Calu3 (cell line): ENCODE measurements at regions not wholly inside any gene's neighbourhood (a gene's known extent, or its start where the extent isn't known, plus 50 kb on each side); places are given as distances from the start of the nearest gene placed in this dataset.

Source experiments
- BruUV-seq: library from RNA; stranded (reverse); fragments of 400-500 nt; replicated peaks from 2 replicates; lab custom pipeline; 2021; lab: Mats Ljungman, UMichigan
- CTCF ChIA-PET: fragments of 300-600 bp; sonication (Branson Sonifier 250); formaldehyde crosslinking; loops from one replicate; lab custom pipeline; 2022; ENCODE audit warnings: antibody characterized with exemption; lab: Charles Lee
- DNase-seq: peaks from one replicate; pipeline ENCODE4 v3.0.0; 2022
- H3K27ac Mint-ChIP-seq: one replicate; pipeline ENCODE4 v1.8.0; 2022; ENCODE audit warnings: mixed read lengths; ENCODE audit not compliant: unreplicated experiment
- H3K27me3 Mint-ChIP-seq: one replicate; pipeline ENCODE4 v1.8.0; 2022; ENCODE audit warnings: mixed read lengths; ENCODE audit not compliant: unreplicated experiment
- H3K36me3 Mint-ChIP-seq: one replicate; pipeline ENCODE4 v1.8.0; 2022; ENCODE audit warnings: mild to moderate bottlenecking, moderate library complexity, mixed read lengths; ENCODE audit not compliant: insufficient read depth, unreplicated experiment
- H3K4me1 Mint-ChIP-seq: one replicate; pipeline ENCODE4 v1.8.0; 2022; ENCODE audit warnings: mild to moderate bottlenecking, low read depth, mixed read lengths; ENCODE audit not compliant: unreplicated experiment
- H3K4me3 Mint-ChIP-seq: one replicate; pipeline ENCODE4 v1.8.0; 2022; ENCODE audit warnings: mild to moderate bottlenecking, low read depth, moderate library complexity, mixed read lengths; ENCODE audit not compliant: unreplicated experiment
- H3K9me3 Mint-ChIP-seq: one replicate; pipeline ENCODE4 v1.8.0; 2022; ENCODE audit warnings: low read depth, mixed read lengths; ENCODE audit not compliant: unreplicated experiment
- intact Hi-C: fragments of 100-400 bp; cut with micrococcal nuclease; formaldehyde crosslinking; loops from one replicate; pipeline ENCODE4 v1.10.0; 2022; ENCODE audit not compliant: unreplicated experiment
- TF ChIP-seq, protein P1 (sequence below): fragments of 200-600 bp; IDR thresholded peaks from one replicate; pipeline ENCODE4 v1.8.0; 2022; ENCODE audit warnings: antibody characterized with exemption; ENCODE audit not compliant: unreplicated experiment

DNA sequence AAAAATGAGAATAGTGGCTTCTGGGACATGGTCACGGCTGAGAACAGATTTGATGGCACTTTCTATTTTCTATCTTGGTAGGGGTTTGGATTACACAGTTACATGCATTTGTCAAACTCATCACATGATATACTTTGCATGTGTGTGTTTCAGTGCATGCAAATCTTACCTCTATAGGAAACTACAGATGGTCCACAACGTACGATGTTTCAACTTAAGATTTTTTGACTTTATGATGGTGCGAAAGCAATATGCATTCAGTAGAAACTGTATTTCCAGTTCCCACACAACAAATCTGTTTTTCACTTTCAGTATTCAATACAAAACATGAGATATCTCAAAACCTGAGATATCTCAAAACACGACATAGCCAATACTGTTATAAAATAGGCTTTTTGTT is 231.8 kb upstream of the SPTLC3 start:
- no peak for DNase-seq
- H3K4me3 Mint-ChIP-seq = no peak overlapping the region
- H3K27ac Mint-ChIP-seq = no peak overlapping the region
- no TSS peak for BruUV-seq
- no peaks in the 10 kb centered on the region for H3K36me3 Mint-ChIP-seq
- CTCF ChIA-PET = no interaction called here
- H3K27me3 Mint-ChIP-seq = peaks cover 26% of the 10 kb centered on the region
- H3K4me1 Mint-ChIP-seq = no peaks in the 10 kb centered on the region
- TF ChIP-seq, protein P1, sequence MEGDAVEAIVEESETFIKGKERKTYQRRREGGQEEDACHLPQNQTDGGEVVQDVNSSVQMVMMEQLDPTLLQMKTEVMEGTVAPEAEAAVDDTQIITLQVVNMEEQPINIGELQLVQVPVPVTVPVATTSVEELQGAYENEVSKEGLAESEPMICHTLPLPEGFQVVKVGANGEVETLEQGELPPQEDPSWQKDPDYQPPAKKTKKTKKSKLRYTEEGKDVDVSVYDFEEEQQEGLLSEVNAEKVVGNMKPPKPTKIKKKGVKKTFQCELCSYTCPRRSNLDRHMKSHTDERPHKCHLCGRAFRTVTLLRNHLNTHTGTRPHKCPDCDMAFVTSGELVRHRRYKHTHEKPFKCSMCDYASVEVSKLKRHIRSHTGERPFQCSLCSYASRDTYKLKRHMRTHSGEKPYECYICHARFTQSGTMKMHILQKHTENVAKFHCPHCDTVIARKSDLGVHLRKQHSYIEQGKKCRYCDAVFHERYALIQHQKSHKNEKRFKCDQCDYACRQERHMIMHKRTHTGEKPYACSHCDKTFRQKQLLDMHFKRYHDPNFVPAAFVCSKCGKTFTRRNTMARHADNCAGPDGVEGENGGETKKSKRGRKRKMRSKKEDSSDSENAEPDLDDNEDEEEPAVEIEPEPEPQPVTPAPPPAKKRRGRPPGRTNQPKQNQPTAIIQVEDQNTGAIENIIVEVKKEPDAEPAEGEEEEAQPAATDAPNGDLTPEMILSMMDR = no peak
- intact Hi-C loops = no loop called here
- no peaks in the 10 kb centered on the region for H3K9me3 Mint-ChIP-seq

DNA sequence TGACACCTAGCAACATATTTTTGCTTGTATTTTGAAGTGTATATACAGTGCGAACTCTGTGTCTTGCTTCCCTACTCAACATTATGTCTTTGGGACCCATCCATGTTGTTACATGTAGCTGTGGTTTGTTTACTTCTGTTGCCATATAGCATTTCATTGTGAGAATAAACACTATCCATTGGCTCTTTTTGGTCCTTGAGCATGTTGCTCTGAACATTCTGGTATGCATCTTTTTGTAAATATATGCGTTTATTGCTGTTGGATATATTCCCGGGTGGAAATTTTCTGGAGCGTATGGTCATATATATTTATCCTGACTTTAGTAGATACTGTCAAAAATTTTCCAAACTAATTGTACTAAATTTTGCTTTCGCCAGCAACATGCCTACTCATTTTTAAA is 222.5 kb upstream of the SPTLC3 start:
- TF ChIP-seq, protein P1 = no peak
- Mint-ChIP-seq H3K9me3 (no peaks in the 10 kb centered on the region), H3K4me1 (no peaks in the 10 kb centered on the region), H3K27me3 (no peaks in the 10 kb centered on the region), H3K4me3 (no peak overlapping the region), H3K36me3 (no peaks in the 10 kb centered on the region), H3K27ac (no peak overlapping the region)
- BruUV-seq = no TSS peak
- intact Hi-C loops = no loop called here
- DNase-seq = no peak
- CTCF ChIA-PET = no interaction called here

DNA sequence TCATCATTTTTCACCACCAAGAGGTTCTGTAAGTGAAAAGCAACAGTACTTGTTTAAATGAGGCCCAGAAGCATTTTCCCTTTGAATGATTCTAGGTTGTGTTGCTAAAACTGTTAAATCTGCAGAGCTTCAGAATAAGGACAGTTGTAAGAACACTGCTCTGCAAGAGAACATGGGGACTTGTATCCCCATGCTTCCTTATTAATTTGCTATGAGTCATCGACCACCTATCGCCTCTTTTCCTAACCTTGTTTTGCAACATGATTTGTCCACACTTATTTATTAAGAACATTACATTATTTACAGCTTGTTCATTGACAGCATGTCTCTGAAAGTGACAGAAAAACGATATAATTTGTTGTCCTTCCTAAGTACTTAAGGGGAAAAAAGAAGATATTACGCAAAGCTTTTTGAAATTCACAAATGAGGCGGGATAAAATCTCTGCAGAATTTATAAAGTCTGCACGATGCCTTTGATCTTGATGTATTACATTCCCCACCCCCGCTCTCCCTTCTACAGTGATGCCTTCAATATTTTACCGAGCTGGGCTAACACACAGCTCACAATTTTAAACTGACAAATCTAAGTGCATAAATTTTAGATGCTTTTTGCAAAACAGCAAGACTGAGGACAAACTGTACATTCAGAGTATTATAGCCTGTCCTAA is 220.0 kb upstream of the SPTLC3 start:
- Mint-ChIP-seq H3K4me1 (no peaks in the 10 kb centered on the region), H3K27ac (no peak overlapping the region), H3K27me3 (peaks cover 10% of the 10 kb centered on the region), H3K36me3 (no peaks in the 10 kb centered on the region), H3K9me3 (no peaks in the 10 kb centered on the region), H3K4me3 (no peak overlapping the region)
- BruUV-seq = no TSS peak
- TF ChIP-seq, protein P1 = no peak
- CTCF ChIA-PET = interaction anchor here (0.6 kb wide), 1 partner anchor 191 kb away, joined by 3 read pairs; no protein-coding TSS in a partner anchor
- intact Hi-C loops = no loop called here
- no peak for DNase-seq

- intact Hi-C loops = no loop called here
- TF ChIP-seq, protein P1 = no peak
- Mint-ChIP-seq H3K27me3 (peaks cover 11% of the 10 kb centered on the region), H3K4me3 (no peak overlapping the region), H3K36me3 (no peaks in the 10 kb centered on the region), H3K4me1 (no peaks in the 10 kb centered on the region), H3K9me3 (no peaks in the 10 kb centered on the region), H3K27ac (no peak overlapping the region)
- no peak for DNase-seq
- no TSS peak for BruUV-seq
- CTCF ChIA-PET = no interaction called here
Observed at GRCh38 chr20:12790859-12791258, 217.9 kb upstream of the SPTLC3 start.
